ENCODE measurements at regions not wholly inside any gene's neighbourhood (a gene's known extent, or its start where the extent isn't known, plus 50 kb on each side); places are given as distances from the start of the nearest gene placed in this dataset.
A peak's percentile ranks its signal among the peaks of the same experiment; 100 is the strongest.

DNA sequence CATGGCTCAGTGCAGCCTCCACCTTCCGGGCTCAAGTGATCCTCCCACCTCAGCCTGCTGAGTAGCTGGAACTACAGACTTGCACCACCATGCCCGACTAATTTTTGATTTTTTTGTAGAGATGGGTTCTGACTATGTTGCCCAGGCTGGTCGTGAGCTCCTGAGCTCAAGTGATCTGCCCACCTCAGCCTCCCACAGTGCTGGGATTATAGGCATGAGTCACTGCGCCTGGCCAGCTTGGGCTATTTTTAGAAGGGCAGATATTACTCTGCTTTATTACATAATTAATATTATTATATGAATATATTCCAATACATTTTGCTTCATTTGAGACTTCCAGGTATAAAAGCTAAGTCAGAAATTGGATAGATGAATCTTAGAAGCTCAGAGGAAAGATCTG is 143.7 kb upstream of the ANK2 start:
- no peak overlapping the region for H3K9ac ChIP-seq (ENCODE audit: low read depth, low read length)
- H3K36me3 ChIP-seq (ENCODE audit: control insufficient read depth, insufficient read depth, low read length), result no peaks in the 10 kb centered on the region
- H3K27me3 ChIP-seq (ENCODE audit: control insufficient read depth, insufficient read depth, low read length), result no peaks in the 10 kb centered on the region
- H3K27ac ChIP-seq (ENCODE audit: low read depth, low read length), result no peak overlapping the region
- H3K9me3 ChIP-seq (ENCODE audit: control insufficient read depth, insufficient read depth, low read length), result no peaks in the 10 kb centered on the region
- H3K4me3 ChIP-seq (ENCODE audit: low read depth, low read length), result no peak overlapping the region
- peaks cover 6% of the 10 kb centered on the region for H3K4me1 ChIP-seq (ENCODE audit: control insufficient read depth, insufficient read depth, low read length)

DNA sequence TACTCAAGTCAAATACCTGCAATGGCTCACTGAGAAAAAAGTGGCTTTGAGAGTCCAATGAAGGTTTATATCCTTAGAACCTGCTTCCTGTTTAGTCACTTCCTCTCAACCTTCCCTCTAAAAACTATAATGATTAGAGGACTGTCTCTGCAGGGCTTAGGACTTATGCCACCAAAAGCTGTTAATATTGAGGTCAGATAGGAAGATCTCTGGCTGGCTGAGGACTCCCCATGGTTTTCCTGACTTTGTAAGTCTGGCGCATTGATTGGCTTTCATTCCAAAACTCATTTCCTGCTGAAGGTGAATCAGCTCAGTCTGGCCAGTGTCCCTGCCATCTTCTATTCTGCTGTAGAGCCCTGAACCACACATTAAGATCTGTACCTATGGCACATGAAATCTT is 140.9 kb upstream of the ANK2 start:
- Histone ChIP-seq H3K4me3 (ENCODE audit: low read depth, low read length) (no peak overlapping the region), H3K9me3 (ENCODE audit: control insufficient read depth, insufficient read depth, low read length) (no peaks in the 10 kb centered on the region)

DNA sequence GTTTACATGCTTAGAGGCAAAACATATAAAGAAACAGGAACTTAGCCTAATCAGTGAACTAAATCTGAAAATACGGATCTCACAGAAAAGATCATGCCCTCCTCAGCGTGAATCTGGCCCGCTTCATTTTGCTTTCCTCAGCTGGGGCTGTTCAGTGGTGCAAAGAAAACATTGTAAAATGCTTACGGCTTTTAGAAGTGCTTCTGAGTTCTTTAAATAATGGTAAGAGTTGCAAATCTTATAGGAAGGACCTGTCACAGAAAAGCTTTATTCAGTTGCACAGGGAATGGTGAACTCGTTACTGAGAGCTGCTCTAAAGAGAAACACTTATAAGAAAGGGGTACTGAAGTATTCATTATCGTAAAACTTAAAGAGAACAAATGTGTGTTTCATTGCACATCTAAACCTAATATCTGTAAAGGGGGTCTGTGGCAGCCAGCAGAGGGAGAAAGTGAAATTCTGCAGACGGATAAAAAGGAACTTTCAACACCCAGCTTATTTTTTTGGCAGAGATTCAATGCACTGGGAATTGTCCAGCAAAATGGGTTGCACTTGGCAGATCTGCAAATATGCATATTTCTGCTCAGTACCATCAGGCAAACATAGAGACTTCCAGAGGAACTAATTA is 139.2 kb upstream of the ANK2 start:
- Histone ChIP-seq H3K9ac (ENCODE audit: low read depth, low read length) (no peak overlapping the region), H3K27me3 (ENCODE audit: control insufficient read depth, insufficient read depth, low read length) (no peaks in the 10 kb centered on the region), H3K27ac (ENCODE audit: low read depth, low read length) (peak overlapping the region; percentile 50), H3K36me3 (ENCODE audit: control insufficient read depth, insufficient read depth, low read length) (no peaks in the 10 kb centered on the region), H3K4me3 (ENCODE audit: low read depth, low read length) (no peak overlapping the region), H3K9me3 (ENCODE audit: control insufficient read depth, insufficient read depth, low read length) (no peaks in the 10 kb centered on the region), H3K4me1 (ENCODE audit: control insufficient read depth, insufficient read depth, low read length) (no peaks in the 10 kb centered on the region; the same call in 1 of the 2 replicates)

More for the DNA sequence above, 140.9 kb upstream of the ANK2 start:
- Histone ChIP-seq H3K27ac (ENCODE audit: low read depth, low read length) (no peak overlapping the region), H3K27me3 (ENCODE audit: control insufficient read depth, insufficient read depth, low read length) (no peaks in the 10 kb centered on the region), H3K4me1 (ENCODE audit: control insufficient read depth, insufficient read depth, low read length) (no peaks in the 10 kb centered on the region; the same call in 1 of the 2 replicates), H3K9ac (ENCODE audit: low read depth, low read length) (no peak overlapping the region), H3K36me3 (ENCODE audit: control insufficient read depth, insufficient read depth, low read length) (no peaks in the 10 kb centered on the region)

DNA sequence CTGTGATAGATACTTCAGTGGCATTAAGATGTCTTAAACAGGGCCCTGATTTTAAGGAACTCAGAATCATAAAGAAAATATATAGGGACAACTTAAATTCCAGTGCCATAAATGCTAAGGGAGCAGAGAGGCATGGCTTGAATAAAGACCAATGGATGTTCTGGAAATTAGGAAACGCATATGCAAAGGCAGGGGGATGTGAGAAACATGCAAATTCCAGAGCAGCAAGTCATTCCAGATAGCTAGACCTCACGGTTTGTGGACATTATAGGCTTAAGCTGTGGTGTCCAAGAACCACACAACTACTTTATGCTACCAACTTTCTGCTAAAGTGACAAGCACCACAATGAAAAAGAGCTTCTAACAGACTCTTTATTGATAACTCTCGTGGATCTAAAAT is 132.6 kb upstream of the ANK2 start:
- no peaks in the 10 kb centered on the region for H3K36me3 ChIP-seq (ENCODE audit: control insufficient read depth, insufficient read depth, low read length)
- H3K27me3 ChIP-seq (ENCODE audit: control insufficient read depth, insufficient read depth, low read length), result no peaks in the 10 kb centered on the region
- no peak overlapping the region for H3K4me3 ChIP-seq (ENCODE audit: low read depth, low read length)
- H3K4me1 ChIP-seq (ENCODE audit: control insufficient read depth, insufficient read depth, low read length), result peaks cover 14% of the 10 kb centered on the region
- H3K27ac ChIP-seq (ENCODE audit: low read depth, low read length), result peak overlapping the region; percentile 27
- no peak overlapping the region for H3K9ac ChIP-seq (ENCODE audit: low read depth, low read length)
- no peaks in the 10 kb centered on the region for H3K9me3 ChIP-seq (ENCODE audit: control insufficient read depth, insufficient read depth, low read length)

DNA sequence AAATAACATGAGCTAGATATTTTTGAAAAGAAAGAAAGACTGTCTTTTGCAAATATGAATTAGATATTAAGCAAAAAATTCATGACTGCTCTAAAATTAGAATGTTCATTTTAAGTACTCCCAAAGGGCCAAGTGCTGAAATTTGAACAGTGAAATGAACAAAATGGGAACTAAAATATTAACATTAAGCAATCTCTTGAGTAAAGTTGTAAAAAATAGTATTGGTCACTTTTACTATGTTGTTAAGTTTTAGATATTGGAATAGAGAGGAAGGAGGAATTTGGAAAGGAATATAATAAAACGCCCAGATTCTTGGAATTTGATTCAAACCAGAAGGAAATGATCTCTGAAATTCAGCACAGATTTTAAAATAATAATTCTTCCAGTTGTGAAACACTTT is 125.9 kb upstream of the ANK2 start:
- H3K9me3 ChIP-seq (ENCODE audit: control insufficient read depth, insufficient read depth, low read length), result no peaks in the 10 kb centered on the region
- H3K36me3 ChIP-seq (ENCODE audit: control insufficient read depth, insufficient read depth, low read length), result no peaks in the 10 kb centered on the region
- no peaks in the 10 kb centered on the region for H3K4me1 ChIP-seq (ENCODE audit: control insufficient read depth, insufficient read depth, low read length)
- H3K9ac ChIP-seq (ENCODE audit: low read depth, low read length), result no peak overlapping the region
- no peak overlapping the region for H3K4me3 ChIP-seq (ENCODE audit: low read depth, low read length)
- no peaks in the 10 kb centered on the region for H3K27me3 ChIP-seq (ENCODE audit: control insufficient read depth, insufficient read depth, low read length)
- no peak overlapping the region for H3K27ac ChIP-seq (ENCODE audit: low read depth, low read length)

DNA sequence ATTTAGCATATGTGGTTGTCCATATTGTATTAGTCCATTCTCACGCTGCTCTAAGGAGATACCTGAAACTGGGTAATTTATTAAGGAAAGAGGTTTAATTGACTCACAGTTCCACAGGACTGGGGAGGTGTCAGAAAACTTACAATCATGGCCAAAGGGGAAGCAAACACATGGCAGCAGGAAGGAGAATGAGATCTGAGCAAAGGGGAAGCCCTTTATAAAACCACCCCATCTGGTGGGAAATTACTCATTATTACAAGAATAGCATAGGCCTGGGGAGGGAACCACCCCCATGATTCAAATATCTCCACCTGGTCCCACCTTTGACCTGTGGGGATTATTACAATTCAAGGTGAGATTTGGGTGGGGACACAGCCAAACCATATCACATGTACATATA is 122.6 kb upstream of the ANK2 start:
- Histone ChIP-seq H3K4me1 (ENCODE audit: control insufficient read depth, insufficient read depth, low read length) (no peaks in the 10 kb centered on the region), H3K9ac (ENCODE audit: low read depth, low read length) (no peak overlapping the region), H3K4me3 (ENCODE audit: low read depth, low read length) (no peak overlapping the region), H3K27ac (ENCODE audit: low read depth, low read length) (no peak overlapping the region), H3K36me3 (ENCODE audit: control insufficient read depth, insufficient read depth, low read length) (no peaks in the 10 kb centered on the region), H3K27me3 (ENCODE audit: control insufficient read depth, insufficient read depth, low read length) (no peaks in the 10 kb centered on the region), H3K9me3 (ENCODE audit: control insufficient read depth, insufficient read depth, low read length) (no peaks in the 10 kb centered on the region)

DNA sequence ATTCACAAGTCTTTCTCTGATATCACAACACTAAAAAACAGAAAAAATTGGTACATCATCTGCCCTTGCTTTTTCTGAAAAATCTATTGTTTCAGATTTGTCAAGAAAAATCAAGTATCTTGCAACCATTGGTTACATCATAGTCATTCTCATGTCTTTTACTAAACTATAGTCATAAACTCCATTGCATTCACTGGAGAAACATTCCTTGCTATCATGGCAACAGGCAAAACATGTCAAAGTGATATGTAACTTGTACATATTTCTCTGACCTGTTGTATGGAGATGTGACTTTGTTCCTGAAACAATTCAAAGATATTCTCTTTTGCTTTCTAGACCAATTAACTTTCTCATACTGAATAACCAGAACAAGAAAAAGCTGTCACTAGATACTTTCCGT is 121.9 kb upstream of the ANK2 start:
- H3K4me3 ChIP-seq (ENCODE audit: low read depth, low read length), result no peak overlapping the region
- H3K27ac ChIP-seq (ENCODE audit: low read depth, low read length), result no peak overlapping the region
- H3K27me3 ChIP-seq (ENCODE audit: control insufficient read depth, insufficient read depth, low read length), result no peaks in the 10 kb centered on the region
- no peaks in the 10 kb centered on the region for H3K9me3 ChIP-seq (ENCODE audit: control insufficient read depth, insufficient read depth, low read length)
- H3K36me3 ChIP-seq (ENCODE audit: control insufficient read depth, insufficient read depth, low read length), result no peaks in the 10 kb centered on the region
- H3K9ac ChIP-seq (ENCODE audit: low read depth, low read length), result no peak overlapping the region
- no peaks in the 10 kb centered on the region for H3K4me1 ChIP-seq (ENCODE audit: control insufficient read depth, insufficient read depth, low read length)

DNA sequence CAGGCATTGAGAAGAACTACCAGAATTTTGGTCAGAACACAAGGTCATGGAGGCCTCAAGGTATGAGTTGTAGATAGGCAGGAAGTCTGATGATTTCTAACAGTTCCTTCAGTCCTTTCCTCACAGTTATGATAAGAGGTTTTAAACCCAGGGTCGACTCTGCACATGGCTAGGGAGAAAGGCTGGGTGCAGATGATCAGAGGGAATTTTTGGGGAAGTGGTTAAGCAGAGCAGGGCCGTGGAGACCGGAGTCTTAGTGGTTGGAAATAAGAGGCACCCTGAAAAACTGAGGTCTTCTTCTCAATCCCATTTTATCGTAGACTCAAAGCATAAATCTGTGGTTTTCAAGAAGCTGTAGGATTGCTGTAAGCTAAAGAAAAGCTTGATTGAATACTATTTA is 118.5 kb upstream of the ANK2 start:
- no peak overlapping the region for H3K27ac ChIP-seq (ENCODE audit: low read depth, low read length)
- no peaks in the 10 kb centered on the region for H3K36me3 ChIP-seq (ENCODE audit: control insufficient read depth, insufficient read depth, low read length)
- H3K4me3 ChIP-seq (ENCODE audit: low read depth, low read length), result no peak overlapping the region
- peaks cover 7% of the 10 kb centered on the region; the same call in 1 of the 2 replicates for H3K4me1 ChIP-seq (ENCODE audit: control insufficient read depth, insufficient read depth, low read length)
- H3K9ac ChIP-seq (ENCODE audit: low read depth, low read length), result no peak overlapping the region
- no peaks in the 10 kb centered on the region for H3K9me3 ChIP-seq (ENCODE audit: control insufficient read depth, insufficient read depth, low read length)
- H3K27me3 ChIP-seq (ENCODE audit: control insufficient read depth, insufficient read depth, low read length), result no peaks in the 10 kb centered on the region

DNA sequence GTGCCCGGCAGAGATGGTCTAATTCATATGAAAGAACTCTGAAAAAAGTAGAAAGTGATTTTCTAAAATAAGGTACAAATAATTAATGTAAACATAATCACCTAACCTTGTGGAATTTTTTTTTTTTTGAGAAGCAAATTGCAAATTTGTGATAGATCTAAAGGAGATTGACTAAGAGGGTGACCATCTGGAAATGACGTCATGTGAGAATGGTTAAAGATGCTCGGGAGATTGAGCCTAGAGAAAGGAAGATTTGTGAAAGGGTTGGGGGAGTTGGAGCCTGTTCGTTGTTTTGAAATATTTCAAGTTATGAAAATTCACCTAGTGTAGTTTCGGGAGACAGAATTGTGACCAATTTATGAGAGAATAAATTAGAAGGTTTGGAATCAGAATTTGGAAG is 115.7 kb upstream of the ANK2 start:
- H3K36me3 ChIP-seq (ENCODE audit: control insufficient read depth, insufficient read depth, low read length), result no peaks in the 10 kb centered on the region
- H3K4me3 ChIP-seq (ENCODE audit: low read depth, low read length), result no peak overlapping the region
- H3K27ac ChIP-seq (ENCODE audit: low read depth, low read length), result peak overlapping the region; percentile 29
- no peaks in the 10 kb centered on the region for H3K27me3 ChIP-seq (ENCODE audit: control insufficient read depth, insufficient read depth, low read length)
- peak overlapping the region; percentile 12; the same call in 1 of the 2 replicates for H3K9ac ChIP-seq (ENCODE audit: low read depth, low read length)
- H3K9me3 ChIP-seq (ENCODE audit: control insufficient read depth, insufficient read depth, low read length), result no peaks in the 10 kb centered on the region
- peaks cover 10% of the 10 kb centered on the region; the same call in 1 of the 2 replicates for H3K4me1 ChIP-seq (ENCODE audit: control insufficient read depth, insufficient read depth, low read length)

DNA sequence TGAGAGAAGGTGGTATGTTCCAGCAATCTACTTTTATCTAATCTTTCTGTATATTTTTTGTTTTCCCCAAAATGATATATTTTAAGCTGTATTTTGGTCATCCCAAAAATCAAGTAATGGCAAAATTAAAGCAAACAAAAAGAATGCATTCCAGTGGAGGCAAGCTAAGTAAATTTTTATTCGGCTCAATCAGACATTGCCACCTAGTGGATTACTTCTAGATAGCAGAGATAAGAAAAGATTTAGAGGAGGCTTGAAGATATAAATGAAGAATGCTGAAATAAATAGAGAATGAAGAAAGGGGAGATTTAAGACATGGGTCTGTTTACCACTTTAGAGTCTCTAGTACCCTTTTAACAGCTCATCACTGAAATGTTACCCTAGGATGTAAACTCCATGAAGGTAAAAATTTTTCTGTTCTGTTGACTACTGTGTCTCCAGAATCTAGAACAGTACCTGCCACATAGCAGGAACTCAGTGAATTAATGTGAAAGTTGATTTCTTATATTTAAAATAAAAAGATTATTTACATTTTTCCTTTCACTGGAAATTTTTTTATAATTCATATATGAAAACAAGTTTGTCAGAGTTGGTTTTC is 110.9 kb upstream of the ANK2 start:
- H3K9ac ChIP-seq (ENCODE audit: low read depth, low read length), result no peak overlapping the region
- peak overlapping the region; percentile 21 for H3K27ac ChIP-seq (ENCODE audit: low read depth, low read length)
- no peaks in the 10 kb centered on the region for H3K9me3 ChIP-seq (ENCODE audit: control insufficient read depth, insufficient read depth, low read length)
- no peaks in the 10 kb centered on the region for H3K36me3 ChIP-seq (ENCODE audit: control insufficient read depth, insufficient read depth, low read length)
- H3K27me3 ChIP-seq (ENCODE audit: control insufficient read depth, insufficient read depth, low read length), result no peaks in the 10 kb centered on the region
- no peak overlapping the region for H3K4me3 ChIP-seq (ENCODE audit: low read depth, low read length)
- peaks cover 10% of the 10 kb centered on the region; the same call in 1 of the 2 replicates for H3K4me1 ChIP-seq (ENCODE audit: control insufficient read depth, insufficient read depth, low read length)

DNA sequence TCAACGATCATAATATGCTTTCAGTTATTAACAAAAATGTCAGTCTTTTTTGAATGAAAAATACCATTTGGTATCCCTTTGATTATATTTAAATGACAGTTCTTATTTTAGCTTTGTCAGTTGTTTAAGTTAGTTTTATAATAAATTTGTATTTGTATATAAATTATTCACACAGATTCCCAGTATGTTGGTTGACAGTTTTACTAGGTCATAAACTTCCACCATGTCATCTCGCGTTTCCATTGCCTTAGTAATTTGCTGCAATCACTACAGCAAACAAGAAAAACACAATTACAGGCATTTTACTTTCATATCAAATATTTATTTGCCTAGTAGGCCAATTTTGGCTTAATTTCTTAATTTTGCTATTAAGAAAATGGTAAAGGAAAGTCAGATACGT is 109.6 kb upstream of the ANK2 start:
- Histone ChIP-seq H3K9me3 (ENCODE audit: control insufficient read depth, insufficient read depth, low read length) (no peaks in the 10 kb centered on the region), H3K4me3 (ENCODE audit: low read depth, low read length) (no peak overlapping the region), H3K9ac (ENCODE audit: low read depth, low read length) (no peak overlapping the region), H3K36me3 (ENCODE audit: control insufficient read depth, insufficient read depth, low read length) (no peaks in the 10 kb centered on the region), H3K27me3 (ENCODE audit: control insufficient read depth, insufficient read depth, low read length) (no peaks in the 10 kb centered on the region), H3K27ac (ENCODE audit: low read depth, low read length) (no peak overlapping the region), H3K4me1 (ENCODE audit: control insufficient read depth, insufficient read depth, low read length) (peaks cover 3% of the 10 kb centered on the region; the same call in 1 of the 2 replicates)
